Ovary (tissue), 3 donors: ENCODE measurements at regions not wholly inside any gene's neighbourhood (a gene's known extent, or its start where the extent isn't known, plus 50 kb on each side); places are given as distances from the start of the nearest gene placed in this dataset.

ENCODE experiments used
- EP300 ChIP-seq: sonication (generic); formaldehyde crosslinking; IDR thresholded peaks from one replicate; pipeline ENCODE4 v1.6.1; 2017; ENCODE audit warnings: antibody characterized with exemption
- POLR2A ChIP-seq: fragments of 450-650 bp; IDR thresholded peaks from one replicate; pipeline ENCODE4 v1.6.1; 2017; ENCODE audit warnings: antibody characterized with exemption, mild to moderate bottlenecking, moderate library complexity
- TF ChIP-seq, protein P1 (sequence below), 3 donors: fragments of 450-650 bp in 2 of 3; fragments of 200-600 bp in 1 of 3; IDR thresholded peaks; one replicate each; pipeline versions ENCODE4 v1.5.1 to v1.8.0; 2016 to 2022; ENCODE audit warnings: antibody characterized with exemption in 3 of 3, mild to moderate bottlenecking in 1 of 3
- donor health status: DM: no; HTN: no; CAD: no.

DNA sequence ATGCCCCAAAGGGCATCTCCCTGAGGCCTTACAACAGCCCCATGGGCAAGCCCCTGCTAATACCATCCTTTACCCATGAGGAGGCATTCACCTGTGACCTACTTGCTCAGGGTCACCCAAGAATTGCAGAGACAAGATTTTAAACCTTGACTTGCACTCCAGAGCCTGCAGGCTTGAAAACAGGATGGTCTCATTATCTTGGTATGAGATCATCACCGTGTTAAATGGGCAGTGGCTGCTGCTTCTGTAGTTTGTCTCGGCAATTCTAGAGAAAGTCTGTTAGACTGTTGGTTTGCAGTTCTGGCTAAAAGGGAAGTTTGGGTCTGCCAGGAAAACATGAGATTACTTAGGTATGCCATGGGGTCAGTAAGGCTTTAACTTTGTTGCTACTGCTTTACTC, 698.9 kb downstream of the GALR1 start:
- TF ChIP-seq POLR2A (no peak), EP300 (no peak)
- TF ChIP-seq, protein P1, sequence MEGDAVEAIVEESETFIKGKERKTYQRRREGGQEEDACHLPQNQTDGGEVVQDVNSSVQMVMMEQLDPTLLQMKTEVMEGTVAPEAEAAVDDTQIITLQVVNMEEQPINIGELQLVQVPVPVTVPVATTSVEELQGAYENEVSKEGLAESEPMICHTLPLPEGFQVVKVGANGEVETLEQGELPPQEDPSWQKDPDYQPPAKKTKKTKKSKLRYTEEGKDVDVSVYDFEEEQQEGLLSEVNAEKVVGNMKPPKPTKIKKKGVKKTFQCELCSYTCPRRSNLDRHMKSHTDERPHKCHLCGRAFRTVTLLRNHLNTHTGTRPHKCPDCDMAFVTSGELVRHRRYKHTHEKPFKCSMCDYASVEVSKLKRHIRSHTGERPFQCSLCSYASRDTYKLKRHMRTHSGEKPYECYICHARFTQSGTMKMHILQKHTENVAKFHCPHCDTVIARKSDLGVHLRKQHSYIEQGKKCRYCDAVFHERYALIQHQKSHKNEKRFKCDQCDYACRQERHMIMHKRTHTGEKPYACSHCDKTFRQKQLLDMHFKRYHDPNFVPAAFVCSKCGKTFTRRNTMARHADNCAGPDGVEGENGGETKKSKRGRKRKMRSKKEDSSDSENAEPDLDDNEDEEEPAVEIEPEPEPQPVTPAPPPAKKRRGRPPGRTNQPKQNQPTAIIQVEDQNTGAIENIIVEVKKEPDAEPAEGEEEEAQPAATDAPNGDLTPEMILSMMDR (IDR thresholded peaks at IDR 0.05): no peak
